ENCODE measurements at regions not wholly inside any gene's neighbourhood (a gene's known extent, or its start where the extent isn't known, plus 50 kb on each side); places are given as distances from the start of the nearest gene placed in this dataset.

DNA sequence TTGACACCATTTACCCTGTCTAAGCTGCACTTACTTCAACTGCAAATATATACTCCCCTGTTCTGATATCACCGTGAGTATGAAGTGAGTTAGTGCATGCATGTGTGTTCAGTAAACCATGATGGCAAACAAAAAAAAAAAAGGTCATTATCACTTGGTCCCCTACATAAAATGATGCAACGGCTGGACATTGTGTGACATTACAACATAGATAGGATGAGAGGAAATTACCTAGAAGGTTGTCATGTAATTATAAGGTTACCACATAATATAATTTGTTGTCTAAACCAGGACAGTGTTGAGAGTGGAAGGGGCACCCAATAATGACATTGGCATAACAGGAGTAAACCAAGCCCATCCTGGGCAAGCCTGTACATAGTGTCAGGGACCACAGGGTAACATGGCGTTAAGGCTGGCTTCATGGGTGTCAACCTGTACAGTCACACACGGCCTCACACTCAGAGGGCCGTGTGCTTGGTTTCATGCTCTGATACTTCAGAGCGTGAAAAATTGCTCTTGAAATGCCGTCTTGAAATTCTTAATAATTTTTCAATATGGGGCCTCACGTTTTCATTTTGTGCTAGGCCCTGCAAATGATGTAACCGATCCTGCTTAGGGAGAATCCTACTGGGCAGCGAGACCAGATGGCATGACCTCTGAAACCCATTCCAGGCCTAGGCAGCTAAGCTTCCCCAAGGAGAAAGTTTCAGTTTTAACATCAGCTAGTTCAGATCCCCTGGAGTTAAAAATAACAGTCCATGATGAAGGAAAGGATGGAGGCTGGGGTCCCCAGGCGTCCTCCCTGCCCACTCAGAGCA, 106.1 kb downstream of the AXIN2 start:
- DNase-seq (ENCODE audit: low read depth), result no peak
- Histone ChIP-seq H3K27me3 (ENCODE audit: control insufficient read depth, insufficient read depth, low read length) (peaks cover 3% of the 10 kb centered on the region), H3K4me3 (ENCODE audit: low read depth, low read length) (no peak overlapping the region), H3K36me3 (ENCODE audit: control insufficient read depth, insufficient read depth, low read length) (no peaks in the 10 kb centered on the region)
- CTCF ChIA-PET, result interaction anchor here (0.7 to 2.8 kb wide), 4 partner anchors 12 to 709 kb away, joined by 3 to 13 read pairs (median 3); no protein-coding TSS in a partner anchor
- POLR2A ChIA-PET, result no interaction called here
- TF ChIP-seq, protein P1, sequence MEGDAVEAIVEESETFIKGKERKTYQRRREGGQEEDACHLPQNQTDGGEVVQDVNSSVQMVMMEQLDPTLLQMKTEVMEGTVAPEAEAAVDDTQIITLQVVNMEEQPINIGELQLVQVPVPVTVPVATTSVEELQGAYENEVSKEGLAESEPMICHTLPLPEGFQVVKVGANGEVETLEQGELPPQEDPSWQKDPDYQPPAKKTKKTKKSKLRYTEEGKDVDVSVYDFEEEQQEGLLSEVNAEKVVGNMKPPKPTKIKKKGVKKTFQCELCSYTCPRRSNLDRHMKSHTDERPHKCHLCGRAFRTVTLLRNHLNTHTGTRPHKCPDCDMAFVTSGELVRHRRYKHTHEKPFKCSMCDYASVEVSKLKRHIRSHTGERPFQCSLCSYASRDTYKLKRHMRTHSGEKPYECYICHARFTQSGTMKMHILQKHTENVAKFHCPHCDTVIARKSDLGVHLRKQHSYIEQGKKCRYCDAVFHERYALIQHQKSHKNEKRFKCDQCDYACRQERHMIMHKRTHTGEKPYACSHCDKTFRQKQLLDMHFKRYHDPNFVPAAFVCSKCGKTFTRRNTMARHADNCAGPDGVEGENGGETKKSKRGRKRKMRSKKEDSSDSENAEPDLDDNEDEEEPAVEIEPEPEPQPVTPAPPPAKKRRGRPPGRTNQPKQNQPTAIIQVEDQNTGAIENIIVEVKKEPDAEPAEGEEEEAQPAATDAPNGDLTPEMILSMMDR (IDR thresholded peaks at IDR 0.05; ENCODE audit: insufficient read depth, low read depth, low read length), result no peak

DNA sequence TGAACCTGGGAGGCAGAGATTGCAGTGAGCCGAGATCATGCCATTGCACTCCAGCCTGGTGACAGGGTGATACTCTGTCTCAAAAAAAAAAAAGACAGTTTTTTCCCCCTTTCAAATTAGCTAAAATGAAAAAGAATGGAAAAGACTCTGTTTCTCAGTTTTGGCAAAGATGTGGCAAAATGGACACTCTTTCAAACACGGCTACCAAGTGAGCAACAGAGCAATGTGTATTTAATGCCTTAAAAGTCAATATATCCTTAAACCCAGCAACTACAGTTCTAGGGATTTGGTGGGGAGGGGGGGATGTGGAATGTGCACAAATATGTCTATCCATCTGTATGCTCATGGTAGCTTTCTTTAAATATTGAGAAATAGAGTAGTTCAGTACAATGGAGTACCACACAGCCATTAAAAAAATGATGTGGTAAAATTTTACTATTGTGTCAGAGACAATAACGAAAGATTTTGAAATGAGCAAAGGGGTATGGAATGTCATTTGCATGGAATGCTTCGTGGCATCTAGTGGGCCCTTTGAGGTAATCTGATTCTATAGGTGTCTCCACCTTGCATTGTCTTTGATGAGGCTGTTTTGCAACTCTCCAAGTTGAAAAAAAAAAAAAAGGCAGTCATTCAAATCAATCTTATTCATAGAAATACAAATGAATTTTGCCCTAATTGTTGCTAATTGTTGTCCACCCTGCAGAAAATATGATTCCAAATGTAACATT, 108.1 kb downstream of the AXIN2 start:
- ChIA-PET POLR2A (no interaction called here), CTCF (no interaction called here)
- Histone ChIP-seq H3K27me3 (ENCODE audit: control insufficient read depth, insufficient read depth, low read length) (peaks cover 10% of the 10 kb centered on the region), H3K4me3 (ENCODE audit: low read depth, low read length) (no peak overlapping the region), H3K36me3 (ENCODE audit: control insufficient read depth, insufficient read depth, low read length) (no peaks in the 10 kb centered on the region)
- DNase-seq (ENCODE audit: low read depth), result no peak
- TF ChIP-seq, protein P1 (IDR thresholded peaks at IDR 0.05; ENCODE audit: insufficient read depth, low read depth, low read length), result no peak

GRCh38 chr17:65449495-65449894, 112.0 kb downstream of the AXIN2 start:
- Histone ChIP-seq H3K4me3 (ENCODE audit: low read depth, low read length) (no peak overlapping the region), H3K27me3 (ENCODE audit: control insufficient read depth, insufficient read depth, low read length) (peaks cover 16% of the 10 kb centered on the region), H3K36me3 (ENCODE audit: control insufficient read depth, insufficient read depth, low read length) (no peaks in the 10 kb centered on the region)
- TF ChIP-seq, protein P1 (IDR thresholded peaks at IDR 0.05; ENCODE audit: insufficient read depth, low read depth, low read length), result no peak
- DNase-seq (ENCODE audit: low read depth), result no peak
- ChIA-PET CTCF (no interaction called here), POLR2A (no interaction called here)

DNA sequence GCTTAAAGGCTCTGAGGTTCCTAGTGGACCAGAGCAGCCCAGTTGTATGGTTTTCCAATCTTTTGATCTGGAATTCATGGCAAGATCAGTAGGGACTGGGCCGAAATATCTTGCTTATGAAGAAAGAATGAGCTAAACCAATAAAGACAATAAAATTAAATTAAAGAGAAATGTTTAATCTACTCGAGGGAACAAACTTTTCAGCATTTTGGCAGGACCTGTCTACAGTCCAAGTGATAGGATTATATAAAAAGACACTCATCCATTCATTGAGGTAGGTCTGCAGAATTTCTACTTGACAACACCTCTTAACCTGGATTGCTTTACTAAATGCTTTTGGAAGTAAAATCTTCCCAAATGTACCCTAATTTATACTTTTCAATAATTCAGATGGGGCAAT, 113.6 kb downstream of the AXIN2 start:
- no peak overlapping the region for H3K4me3 ChIP-seq (ENCODE audit: low read depth, low read length)
- H3K27me3 ChIP-seq (ENCODE audit: control insufficient read depth, insufficient read depth, low read length), result peaks cover 19% of the 10 kb centered on the region
- no peak for DNase-seq (ENCODE audit: low read depth)
- CTCF ChIA-PET, result interaction anchor here (0.7 kb wide), 2 partner anchors 12 to 153 kb away, joined by 3 read pairs; no protein-coding TSS in a partner anchor
- TF ChIP-seq, protein P1 (IDR thresholded peaks at IDR 0.05; ENCODE audit: insufficient read depth, low read depth, low read length), result no peak
- POLR2A ChIA-PET, result no interaction called here
- no peaks in the 10 kb centered on the region for H3K36me3 ChIP-seq (ENCODE audit: control insufficient read depth, insufficient read depth, low read length)

DNA sequence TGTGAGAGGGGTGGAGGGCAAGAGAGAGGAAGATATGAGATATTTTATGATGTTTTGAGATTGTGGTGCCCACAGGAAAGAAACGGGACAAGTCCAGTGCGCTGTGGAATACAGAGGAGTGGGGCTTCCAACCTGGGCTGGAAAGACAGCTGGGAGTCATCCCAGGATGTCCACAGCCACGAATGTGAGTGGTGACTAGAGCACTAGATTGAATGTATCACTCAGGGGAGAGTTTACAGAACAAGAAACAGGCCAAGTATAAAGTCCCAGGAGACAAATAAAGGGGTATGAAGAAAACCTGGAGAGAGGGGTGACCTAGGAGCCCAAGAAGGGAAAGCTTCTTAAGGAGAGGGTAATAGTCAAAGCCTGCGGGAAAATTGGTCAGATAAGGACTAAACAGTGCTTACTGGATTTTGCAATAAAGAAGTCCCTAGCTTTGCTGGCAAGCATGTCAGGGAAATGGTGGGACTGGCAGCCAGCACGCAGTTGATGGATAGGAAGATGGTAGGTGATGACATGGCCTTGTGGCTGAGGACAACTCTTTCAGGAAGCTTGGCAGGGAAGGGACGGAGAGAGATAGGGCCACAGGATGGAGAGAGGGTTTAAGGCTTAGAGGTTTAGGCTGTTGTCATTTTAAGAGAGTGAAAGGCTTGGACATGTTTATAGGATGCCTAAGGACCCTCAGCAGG, 114.5 kb downstream of the AXIN2 start:
- CTCF ChIA-PET, result interaction anchor here (0.7 kb wide), 2 partner anchors 11 to 152 kb away, joined by 3 read pairs; no protein-coding TSS in a partner anchor
- POLR2A ChIA-PET, result no interaction called here
- Histone ChIP-seq H3K27me3 (ENCODE audit: control insufficient read depth, insufficient read depth, low read length) (peaks cover 22% of the 10 kb centered on the region), H3K4me3 (ENCODE audit: low read depth, low read length) (no peak overlapping the region), H3K36me3 (ENCODE audit: control insufficient read depth, insufficient read depth, low read length) (no peaks in the 10 kb centered on the region)
- DNase-seq (ENCODE audit: low read depth), result no peak
- TF ChIP-seq, protein P1 (IDR thresholded peaks at IDR 0.05; ENCODE audit: insufficient read depth, low read depth, low read length), result no peak
